BLaER1 (cell line): ENCODE measurements at regions not wholly inside any gene's neighbourhood (a gene's known extent, or its start where the extent isn't known, plus 50 kb on each side); places are given as distances from the start of the nearest gene placed in this dataset.
"Not testable (repeated sequence)": the region's sequence is repeated elsewhere in the genome, so short reads cannot be mapped to it uniquely, and the experiment has no call there.

Source experiments
- H3K27ac ChIP-seq: shearing (Covaris generic); formaldehyde crosslinking; 2 replicates; pipeline ENCODE4 v1.8.1; 2022
- H3K27me3 ChIP-seq: shearing (Covaris generic); formaldehyde crosslinking; 2 replicates; pipeline ENCODE4 v1.8.1; 2022
- H3K36me3 ChIP-seq: shearing (Covaris generic); formaldehyde crosslinking; 2 replicates; pipeline ENCODE4 v1.8.1; 2022
- H3K4me1 ChIP-seq: shearing (Covaris generic); formaldehyde crosslinking; 2 replicates; pipeline ENCODE4 v1.8.1; 2022
- H3K4me2 ChIP-seq: shearing (Covaris generic); formaldehyde crosslinking; 2 replicates; pipeline ENCODE4 v1.8.1; 2022
- H3K4me3 ChIP-seq: shearing (Covaris generic); formaldehyde crosslinking; 2 replicates; pipeline ENCODE4 v1.8.1; 2022
- H3K9ac ChIP-seq: shearing (Covaris generic); formaldehyde crosslinking; 2 replicates; pipeline ENCODE4 v1.8.1; 2022
- H3K9me3 ChIP-seq: shearing (Covaris generic); formaldehyde crosslinking; 2 replicates; pipeline ENCODE4 v1.8.1; 2022
- H4K20me1 ChIP-seq: shearing (Covaris generic); formaldehyde crosslinking; 2 replicates; pipeline ENCODE4 v1.8.1; 2022
- Cebpa-rat ChIP-seq: shearing (Covaris generic); IDR thresholded peaks from 2 replicates; pipeline ENCODE4 v1.8.1; 2022

GRCh38 chr3:88742106-88742505 lies 365.3 kb upstream of the EPHA3 start:
- Histone ChIP-seq H3K9me3 (no peaks in the 10 kb centered on the region), H3K4me2 (no peak overlapping the region), H3K27me3 (no peaks in the 10 kb centered on the region), H3K4me1 (no peaks in the 10 kb centered on the region), H3K27ac (no peak overlapping the region), H4K20me1 (no peaks in the 10 kb centered on the region), H3K36me3 (no peaks in the 10 kb centered on the region), H3K4me3 (no peak overlapping the region), H3K9ac (no peak overlapping the region)
- TF ChIP-seq Cebpa-rat: no peak

GRCh38 chr3:88742674-88743507 lies 364.5 kb upstream of the EPHA3 start:
- H3K4me3 ChIP-seq: no peak overlapping the region
- no peak overlapping the region for H3K4me2 ChIP-seq
- no peak overlapping the region for H3K9ac ChIP-seq
- H3K27ac ChIP-seq: no peak overlapping the region
- no peaks in the 10 kb centered on the region for H3K4me1 ChIP-seq
- H3K36me3 ChIP-seq: no peaks in the 10 kb centered on the region
- H3K9me3 ChIP-seq: no peaks in the 10 kb centered on the region
- TF ChIP-seq Cebpa-rat: no peak
- H3K27me3 ChIP-seq: no peaks in the 10 kb centered on the region
- H4K20me1 ChIP-seq: no peaks in the 10 kb centered on the region

- Histone ChIP-seq H3K36me3 (no peaks in the 10 kb centered on the region), H3K27ac (no peak overlapping the region), H3K9ac (no peak overlapping the region), H3K4me3 (no peak overlapping the region), H3K4me1 (no peaks in the 10 kb centered on the region), H4K20me1 (no peaks in the 10 kb centered on the region), H3K27me3 (no peaks in the 10 kb centered on the region), H3K4me2 (no peak overlapping the region), H3K9me3 (no peaks in the 10 kb centered on the region)
- TF ChIP-seq Cebpa-rat: no peak
Observed at GRCh38 chr3:88744896-88745295, 362.5 kb upstream of the EPHA3 start.

- not testable (repeated sequence) for H3K27me3 ChIP-seq, H3K4me3 ChIP-seq, H3K9me3 ChIP-seq, H3K4me1 ChIP-seq, H4K20me1 ChIP-seq, H3K36me3 ChIP-seq, H3K27ac ChIP-seq, H3K4me2 ChIP-seq, H3K9ac ChIP-seq
Observed at GRCh38 chr3:88747145-88747544, 360.3 kb upstream of the EPHA3 start.

DNA sequence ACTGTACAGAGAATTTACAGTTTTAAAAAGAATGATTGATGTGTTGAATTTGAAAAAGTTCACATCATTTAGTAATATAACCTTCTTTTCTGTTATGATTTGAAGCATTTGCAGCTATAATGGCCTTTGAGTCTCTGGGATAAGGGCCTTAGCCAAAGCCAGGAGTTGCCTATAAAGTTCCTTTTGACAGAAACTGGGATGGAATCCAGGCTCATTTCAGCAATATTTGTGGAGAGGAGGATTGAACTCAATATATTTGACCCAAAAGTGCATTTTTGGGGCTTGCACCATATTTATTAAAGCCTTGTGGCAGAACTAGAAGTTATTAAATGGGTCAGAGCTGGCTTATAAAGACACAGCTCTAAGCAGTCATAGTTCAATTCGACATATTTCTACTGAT lies 348.7 kb upstream of the EPHA3 start:
- Histone ChIP-seq H3K4me2 (no peak overlapping the region), H3K36me3 (no peaks in the 10 kb centered on the region), H4K20me1 (no peaks in the 10 kb centered on the region), H3K27ac (no peak overlapping the region), H3K27me3 (no peaks in the 10 kb centered on the region), H3K9ac (no peak overlapping the region), H3K9me3 (peaks cover 5% of the 10 kb centered on the region; the same call in 1 of the 2 replicates), H3K4me1 (no peaks in the 10 kb centered on the region), H3K4me3 (no peak overlapping the region)
- no peak for TF ChIP-seq Cebpa-rat

GRCh38 chr3:88767746-88768145 lies 339.7 kb upstream of the EPHA3 start:
- H3K27ac ChIP-seq: no peak overlapping the region
- TF ChIP-seq Cebpa-rat: no peak
- H3K4me1 ChIP-seq: no peaks in the 10 kb centered on the region
- no peak overlapping the region for H3K4me3 ChIP-seq
- H3K9ac ChIP-seq: no peak overlapping the region
- no peaks in the 10 kb centered on the region for H4K20me1 ChIP-seq
- no peaks in the 10 kb centered on the region for H3K36me3 ChIP-seq
- no peaks in the 10 kb centered on the region for H3K27me3 ChIP-seq
- H3K4me2 ChIP-seq: no peak overlapping the region
- no peaks in the 10 kb centered on the region for H3K9me3 ChIP-seq

DNA sequence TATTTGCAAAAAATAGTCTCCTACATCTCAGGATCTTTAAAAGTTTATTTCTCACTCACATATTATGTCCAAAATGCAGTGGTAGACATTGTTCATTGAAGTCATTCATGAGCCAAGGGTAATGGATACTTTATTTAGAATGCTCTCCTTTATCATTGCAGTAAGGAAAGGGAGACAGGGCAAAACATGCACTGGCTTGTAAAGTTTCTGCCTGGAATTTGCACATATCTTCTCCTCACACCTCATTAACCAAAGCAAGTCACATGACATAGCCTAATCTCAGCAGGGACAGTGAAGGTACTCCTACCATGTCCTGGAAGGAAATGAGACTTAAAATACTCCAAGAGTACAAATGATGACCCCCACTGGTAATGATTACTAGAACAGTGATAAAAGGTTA lies 333.7 kb upstream of the EPHA3 start:
- H3K36me3 ChIP-seq: no peaks in the 10 kb centered on the region
- no peak overlapping the region for H3K4me3 ChIP-seq
- H3K27me3 ChIP-seq: no peaks in the 10 kb centered on the region
- H3K4me2 ChIP-seq: no peak overlapping the region
- H3K9me3 ChIP-seq: no peaks in the 10 kb centered on the region
- H4K20me1 ChIP-seq: no peaks in the 10 kb centered on the region
- H3K27ac ChIP-seq: no peak overlapping the region
- no peak for TF ChIP-seq Cebpa-rat
- no peak overlapping the region for H3K9ac ChIP-seq
- H3K4me1 ChIP-seq: no peaks in the 10 kb centered on the region

DNA sequence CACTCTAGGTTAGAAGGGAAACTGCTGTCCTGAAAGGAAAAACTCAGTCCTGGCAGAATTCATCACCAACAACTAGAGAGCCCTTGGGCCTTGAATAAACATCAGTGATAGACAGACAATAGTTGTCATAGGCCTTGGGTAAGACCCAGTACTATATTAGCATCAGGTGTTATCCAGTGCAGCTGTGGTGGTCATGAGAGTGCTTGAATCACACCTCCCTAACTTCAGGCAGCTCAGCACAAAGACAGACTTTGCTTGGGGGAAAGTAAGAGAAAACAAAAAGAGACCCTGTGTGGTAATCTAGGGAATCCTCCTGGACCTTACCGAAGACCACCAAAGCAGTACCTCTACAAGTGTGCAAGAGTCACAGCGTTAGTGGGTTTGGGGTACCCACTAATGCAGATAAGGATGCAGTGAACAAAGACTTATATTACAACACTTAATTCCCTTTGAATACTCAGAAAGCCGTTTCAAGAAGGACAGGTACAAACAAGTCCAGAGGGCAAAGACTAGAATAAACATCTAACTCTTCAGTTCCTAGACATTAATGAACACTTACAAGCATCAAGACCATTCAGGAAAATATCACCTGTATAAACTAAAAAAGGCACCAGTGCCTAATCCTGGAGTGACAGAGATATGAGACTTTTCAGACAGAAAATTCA lies 332.3 kb upstream of the EPHA3 start:
- H3K4me2 ChIP-seq: no peak overlapping the region
- H3K9me3 ChIP-seq: no peaks in the 10 kb centered on the region
- no peaks in the 10 kb centered on the region for H3K27me3 ChIP-seq
- H3K4me3 ChIP-seq: no peak overlapping the region
- H3K36me3 ChIP-seq: no peaks in the 10 kb centered on the region
- H3K4me1 ChIP-seq: no peaks in the 10 kb centered on the region
- no peaks in the 10 kb centered on the region for H4K20me1 ChIP-seq
- no peak overlapping the region for H3K27ac ChIP-seq
- TF ChIP-seq Cebpa-rat: no peak
- no peak overlapping the region for H3K9ac ChIP-seq

DNA sequence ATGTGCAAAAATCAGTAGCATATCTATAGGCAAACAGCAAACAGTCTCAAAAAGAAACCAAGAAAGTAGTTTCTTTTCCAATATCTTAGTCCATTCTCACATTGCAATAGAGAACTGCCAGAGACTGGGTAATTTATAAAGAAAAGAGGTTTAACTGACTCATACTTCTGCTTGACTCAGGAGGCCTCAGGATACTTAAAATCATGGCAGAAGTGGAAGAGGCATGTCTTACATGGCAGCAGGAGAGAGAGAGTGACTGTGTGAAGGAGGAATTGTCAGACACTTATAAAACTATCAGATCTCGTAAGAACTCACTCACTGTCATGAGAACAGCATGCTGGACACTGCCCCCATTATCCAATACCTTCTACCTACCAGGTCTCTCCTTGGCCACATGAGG lies 327.9 kb upstream of the EPHA3 start:
- Histone ChIP-seq H3K4me2 (no peak overlapping the region), H3K27ac (no peak overlapping the region), H4K20me1 (no peaks in the 10 kb centered on the region), H3K9me3 (no peaks in the 10 kb centered on the region), H3K4me3 (no peak overlapping the region), H3K27me3 (no peaks in the 10 kb centered on the region), H3K4me1 (no peaks in the 10 kb centered on the region), H3K9ac (no peak overlapping the region), H3K36me3 (no peaks in the 10 kb centered on the region)
- TF ChIP-seq Cebpa-rat: no peak

DNA sequence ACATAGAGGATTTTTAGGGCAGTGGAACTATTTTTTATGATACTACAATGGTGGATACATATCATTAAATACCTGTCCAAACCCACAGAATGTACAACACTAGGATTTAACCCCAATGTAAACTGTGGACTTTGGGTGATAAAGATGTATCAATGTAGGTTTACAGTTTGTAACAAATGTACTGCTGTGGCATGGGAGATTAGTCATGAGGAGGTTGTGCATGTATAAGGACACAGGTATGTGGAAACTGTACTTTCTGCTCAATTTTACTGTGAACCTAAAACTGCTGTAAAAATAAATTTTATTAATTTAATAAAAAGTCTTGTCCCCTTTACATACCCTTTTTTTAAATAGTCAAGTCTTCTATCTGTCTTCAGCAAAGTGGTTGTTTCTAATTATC lies 322.5 kb upstream of the EPHA3 start:
- TF ChIP-seq Cebpa-rat: no peak
- no peak overlapping the region for H3K27ac ChIP-seq

More for the DNA sequence above, 322.5 kb upstream of the EPHA3 start:
- Histone ChIP-seq H4K20me1 (no peaks in the 10 kb centered on the region), H3K9me3 (no peaks in the 10 kb centered on the region), H3K36me3 (no peaks in the 10 kb centered on the region), H3K4me3 (no peak overlapping the region), H3K27me3 (no peaks in the 10 kb centered on the region), H3K9ac (no peak overlapping the region), H3K4me1 (no peaks in the 10 kb centered on the region), H3K4me2 (no peak overlapping the region)
